DND-41 (cell line): ENCODE measurements at regions not wholly inside any gene's neighbourhood (a gene's known extent, or its start where the extent isn't known, plus 50 kb on each side); places are given as distances from the start of the nearest gene placed in this dataset.

Experiments used
- CTCF ChIP-seq: IDR thresholded peaks from 2 replicates; pipeline ENCODE4 v1.5.1; 2012; ENCODE audit warnings: borderline replicate concordance, low read length, moderate library complexity, mild to moderate bottlenecking; ENCODE audit not compliant: poor library complexity, severe bottlenecking; ENCODE audit errors: extremely low read depth
- EZH2 ChIP-seq: IDR thresholded peaks from 3 replicates; pipeline ENCODE4 v1.6.1; 2012; ENCODE audit warnings: borderline replicate concordance, low read depth, mild to moderate bottlenecking, moderate library complexity, low read length, inconsistent platforms; ENCODE audit not compliant: severe bottlenecking

GRCh38 chr1:88571506-88571905 lies 112.6 kb upstream of the PKN2 start:
- TF ChIP-seq CTCF (no peak), EZH2 (no peak)
